ENCODE measurements at regions not wholly inside any gene's neighbourhood (a gene's known extent, or its start where the extent isn't known, plus 50 kb on each side); places are given as distances from the start of the nearest gene placed in this dataset.

GRCh38 chr15:87752250-87752951 is 504.1 kb downstream of the NTRK3 start:
- no CpG with 5 or more reads among the region's 5 CpGs for WGBS, 2 experiments (ENCODE audit: extremely low coverage in 2 of 2, insufficient read length in 1 of 2)

More at GRCh38 chr15:87752250-87752951, 504.1 kb downstream of the NTRK3 start:
- H4K5ac ChIP-seq (ENCODE audit: low read depth, low read length): peak overlapping the region; percentile 64; the same call in 1 of the 2 replicates
- no peak overlapping the region for H2AK9ac ChIP-seq (replicated peaks; ENCODE audit: low read depth, low read length, poor library complexity)
- H3K4me1 ChIP-seq (ENCODE audit: control insufficient read depth, insufficient read depth, low read length): peaks cover 14% of the 10 kb centered on the region
- H4K8ac ChIP-seq (ENCODE audit: low read depth in 2 of 2, low read length in 2 of 2): peak overlapping the region in 1 of 2 experiments; percentile 27; a peak in 1 of 4 replicates
- H2BK5ac ChIP-seq (ENCODE audit: low read depth, low read length, poor library complexity, severe bottlenecking): peak overlapping the region; percentile 73
- H3K36me3 ChIP-seq (ENCODE audit: control insufficient read depth, insufficient read depth, low read length): no peaks in the 10 kb centered on the region
- H3K56ac ChIP-seq (ENCODE audit: extremely low read depth, insufficient read depth, low read length): peak overlapping the region; percentile 20; the same call in 1 of the 2 replicates
- no TSS peak for BruUV-seq (replicated peaks)
- H2AK5ac ChIP-seq (ENCODE audit: low read depth, low read length): no peak overlapping the region
- H2BK20ac ChIP-seq (ENCODE audit: low read depth, low read length): peak overlapping the region; percentile 49
- no peak overlapping the region; the same call in 1 of the 2 replicates for H3K14ac ChIP-seq (replicated peaks; ENCODE audit: low read depth, low read length)
- dilution Hi-C loops (cut with HindIII; ENCODE audit: low sequenced_read_pairs, unreplicated experiment) (no loop called here), intact Hi-C loops (cut with micrococcal nuclease) (loop anchor here (2.0 to 5.0 kb wide), 2 partner anchors 65 to 118 kb away; no protein-coding TSS in a partner anchor), in situ Hi-C loops (cut with MboI; ENCODE audit: low sequenced_read_pairs) (no loop called here)
- POLR2A ChIA-PET (ENCODE audit: unreplicated experiment): no interaction called here
- peak overlapping the region; percentile 5; the same call in 1 of the 2 replicates for H3K23ac ChIP-seq (ENCODE audit: low read depth, low read length)
- peaks cover 2% of the 10 kb centered on the region; the same call in 1 of the 2 replicates for H3K9me1 ChIP-seq (ENCODE audit: insufficient read depth, low read length)
- H3K79me1 ChIP-seq (ENCODE audit: low read depth in 1 of 2, low read length in 2 of 2): no peaks in the 10 kb centered on the region
- H2BK15ac ChIP-seq (ENCODE audit: low read depth, low read length): 0 out of 3 replicates have a peak overlapping the region, but pooled peaks have one; percentile 16
- H3K27me3 ChIP-seq (ENCODE audit: control insufficient read depth, insufficient read depth, low read length): no peaks in the 10 kb centered on the region
- peak overlapping the region; percentile 40; the same call in 1 of the 2 replicates for H4K91ac ChIP-seq (ENCODE audit: insufficient read depth, low read depth, low read length)
- peak overlapping the region; percentile 80; the same call in 1 of the 2 replicates for H3K18ac ChIP-seq (ENCODE audit: low read depth, low read length)
- H3K9ac ChIP-seq (ENCODE audit: low read depth, low read length): peak overlapping the region; percentile 20; the same call in 1 of the 2 replicates
- CTCF ChIA-PET: no interaction called here
- ATAC-seq (ENCODE audit: low read depth) (peak; percentile 84), DNase-seq (peak; percentile 93)
- H2BK120ac ChIP-seq (ENCODE audit: low read depth, low read length): peak overlapping the region; percentile 7
- peak overlapping the region; percentile 56 for H3K4ac ChIP-seq (ENCODE audit: low read depth, low read length)
- peak overlapping the region; percentile 45; the same call in 1 of the 2 replicates for H3K27ac ChIP-seq (ENCODE audit: insufficient read depth, low read length)
- TF ChIP-seq CEBPB (IDR thresholded peaks at IDR 0.05; ENCODE audit: low read depth, low read length) (0 out of 2 replicates have a peak, but pooled peaks have one; percentile 27), BHLHE40 (IDR thresholded peaks at IDR 0.05; ENCODE audit: low read depth, low read length) (0 out of 2 replicates have a peak, but pooled peaks have one; percentile 6), MAZ (IDR thresholded peaks at IDR 0.05; ENCODE audit: borderline replicate concordance, low read depth, low read length) (peak; percentile 35; the same call in 1 of the 2 replicates), MXI1 (IDR thresholded peaks at IDR 0.05; ENCODE audit: borderline replicate concordance, low read depth, low read length) (no peak)
- H2AFZ ChIP-seq (replicated peaks; ENCODE audit: low read length, poor library complexity): no peak overlapping the region
- peak overlapping the region; percentile 65; the same call in 1 of the 2 replicates for H3K4me2 ChIP-seq (ENCODE audit: low read depth, low read length)
- H3K9me3 ChIP-seq (ENCODE audit: control insufficient read depth, insufficient read depth, low read length): no peaks in the 10 kb centered on the region
- H3K4me3 ChIP-seq (ENCODE audit: insufficient read depth, low read depth, low read length): no peak overlapping the region
- no peaks in the 10 kb centered on the region for H4K20me1 ChIP-seq (ENCODE audit: insufficient read depth, low read length)
